ENCODE measurements at regions not wholly inside any gene's neighbourhood (a gene's known extent, or its start where the extent isn't known, plus 50 kb on each side); places are given as distances from the start of the nearest gene placed in this dataset.
A peak's percentile ranks its signal among the peaks of the same experiment; 100 is the strongest.
"Not testable (repeated sequence)": the region's sequence is repeated elsewhere in the genome, so short reads cannot be mapped to it uniquely, and the experiment has no call there.

- no peak for DNase-seq
Measured at GRCh38 chr4:138609943-138610350, 367.8 kb upstream of the SLC7A11 start.

- no peak for DNase-seq
Measured at GRCh38 chr4:138604556-138604955, 362.4 kb upstream of the SLC7A11 start.

- DNase-seq: no peak
Measured at GRCh38 chr4:138602664-138603063, 360.5 kb upstream of the SLC7A11 start.

GRCh38 chr4:138599965-138600364, 357.8 kb upstream of the SLC7A11 start:
- no peak for DNase-seq

GRCh38 chr4:138598226-138598625, 356.1 kb upstream of the SLC7A11 start:
- no peak for DNase-seq

- no peak for DNase-seq
Measured at GRCh38 chr4:138596896-138597295, 354.7 kb upstream of the SLC7A11 start.

GRCh38 chr4:138595731-138596460, 353.7 kb upstream of the SLC7A11 start:
- no peak for DNase-seq

GRCh38 chr4:138595171-138595570, 353.0 kb upstream of the SLC7A11 start:
- no peak for DNase-seq

- DNase-seq: no peak
Measured at GRCh38 chr4:138592796-138593195, 350.6 kb upstream of the SLC7A11 start.

GRCh38 chr4:138591808-138592207, 349.7 kb upstream of the SLC7A11 start:
- DNase-seq: no peak

GRCh38 chr4:138588501-138588900, 346.4 kb upstream of the SLC7A11 start:
- DNase-seq: no peak

GRCh38 chr4:138579146-138579545, 337.0 kb upstream of the SLC7A11 start:
- no peak for DNase-seq

GRCh38 chr4:138577826-138578225, 335.7 kb upstream of the SLC7A11 start:
- not testable (repeated sequence) for DNase-seq

- no peak for DNase-seq
Measured at GRCh38 chr4:138577145-138577544, 335.0 kb upstream of the SLC7A11 start.

- DNase-seq: peak; percentile 48 to 50
Measured at GRCh38 chr4:138576684-138577083, 334.5 kb upstream of the SLC7A11 start.

- DNase-seq: no peak
Measured at GRCh38 chr4:138573246-138573645, 331.1 kb upstream of the SLC7A11 start.

GRCh38 chr4:138572007-138572406, 329.9 kb upstream of the SLC7A11 start:
- DNase-seq: no peak

GRCh38 chr4:138567696-138568095, 325.5 kb upstream of the SLC7A11 start:
- DNase-seq: no peak

GRCh38 chr4:138565576-138565975, 323.4 kb upstream of the SLC7A11 start:
- DNase-seq: no peak

GRCh38 chr4:138562544-138562991, 320.4 kb upstream of the SLC7A11 start:
- no peak for DNase-seq

GRCh38 chr4:138561906-138562305, 319.8 kb upstream of the SLC7A11 start:
- DNase-seq: no peak

- DNase-seq: no peak
Measured at GRCh38 chr4:138561276-138561880, 319.2 kb upstream of the SLC7A11 start.

- no peak for DNase-seq
Measured at GRCh38 chr4:138560448-138560847, 318.3 kb upstream of the SLC7A11 start.

- no peak for DNase-seq
Measured at GRCh38 chr4:138558886-138559285, 316.7 kb upstream of the SLC7A11 start.

- DNase-seq: peak; percentile 22 to 36
Measured at GRCh38 chr4:138555584-138555983, 313.4 kb upstream of the SLC7A11 start.

Data from AML-193 (cell line).